Keratinocyte (primary cell): ENCODE measurements at regions not wholly inside any gene's neighbourhood (a gene's known extent, or its start where the extent isn't known, plus 50 kb on each side); places are given as distances from the start of the nearest gene placed in this dataset.

ENCODE experiments used
- DNase-seq: peaks from one replicate; pipeline ENCODE4 v3.0.0-alpha.2; 2011; ENCODE audit warnings: low read depth, missing footprints, low spot score
- FAIRE-seq: peaks from 2 replicates; lab custom pipeline; 2011; peaks lifted over from hg19 to GRCh38; lab: Jason Lieb, UNC
- H2AFZ ChIP-seq: 2 replicates; pipeline ENCODE4 v1.6.0; 2012; ENCODE audit warnings: low read length, control low read depth, inconsistent platforms; ENCODE audit not compliant: control insufficient read depth
- H3K27ac ChIP-seq: 2 replicates; pipeline ENCODE4 v1.5.1; 2011; ENCODE audit warnings: low read length; ENCODE audit not compliant: control insufficient read depth, insufficient read depth
- H3K27me3 ChIP-seq: 3 replicates; pipeline ENCODE4 v1.6.0; 2011; ENCODE audit warnings: low read length; ENCODE audit not compliant: control insufficient read depth, insufficient read depth; ENCODE audit errors: extremely low read depth
- H3K36me3 ChIP-seq, 2 experiments: 2 replicates in 1 of 2; 3 replicates in 1 of 2; pipeline ENCODE4 v1.5.1; 2011; ENCODE audit warnings: low read length in 2 of 2, mild to moderate bottlenecking in 1 of 2; ENCODE audit not compliant: control insufficient read depth in 2 of 2, insufficient read depth in 2 of 2; ENCODE audit errors: extremely low read depth in 1 of 2
- H3K4me1 ChIP-seq: 3 replicates; pipeline ENCODE4 v1.5.1; 2011; ENCODE audit warnings: low read length; ENCODE audit not compliant: control insufficient read depth, insufficient read depth; ENCODE audit errors: extremely low read depth
- H3K4me2 ChIP-seq: 3 replicates; pipeline ENCODE4 v1.6.0; 2011; ENCODE audit warnings: low read depth, low read length; ENCODE audit not compliant: control insufficient read depth, insufficient read depth; ENCODE audit errors: extremely low read depth
- H3K4me3 ChIP-seq, 3 experiments: fragments of 200-600 bp in 1 of 3; sonication (generic) in 1 of 3; 2 replicates in 2 of 3; 3 replicates in 1 of 3; pipeline ENCODE4 v1.5.1; 2011 to 2016; ENCODE audit warnings: low read length in 3 of 3, mild to moderate bottlenecking in 3 of 3, control low read depth in 2 of 3, inconsistent platforms in 1 of 3, low read depth in 1 of 3, mixed read lengths in 1 of 3, mixed run types in 1 of 3, moderate library complexity in 1 of 3; ENCODE audit not compliant: control insufficient read depth in 2 of 3, insufficient read depth in 2 of 3; ENCODE audit errors: extremely low read depth in 1 of 3
- H3K79me2 ChIP-seq: 2 replicates; pipeline ENCODE4 v1.6.0; 2012; ENCODE audit warnings: low read length; ENCODE audit not compliant: control insufficient read depth, insufficient read depth
- H3K9ac ChIP-seq: 3 replicates; pipeline ENCODE4 v1.6.0; 2011; ENCODE audit warnings: low read length; ENCODE audit not compliant: control insufficient read depth, insufficient read depth; ENCODE audit errors: extremely low read depth
- H3K9me1 ChIP-seq: 3 replicates; pipeline ENCODE4 v1.6.0; 2011; ENCODE audit warnings: low read length; ENCODE audit not compliant: control insufficient read depth, insufficient read depth; ENCODE audit errors: extremely low read depth
- H3K9me3 ChIP-seq: 2 replicates; pipeline ENCODE4 v1.5.1; 2012; ENCODE audit warnings: low read depth, low read length; ENCODE audit not compliant: control insufficient read depth
- H4K20me1 ChIP-seq: 3 replicates; pipeline ENCODE4 v1.6.0; 2011; ENCODE audit warnings: low read length; ENCODE audit not compliant: control insufficient read depth, insufficient read depth; ENCODE audit errors: extremely low read depth
- CTCF ChIP-seq, 3 experiments: IDR thresholded peaks in 1 of 3; conservative IDR thresholded peaks in 1 of 3; optimal IDR thresholded peaks in 1 of 3; 2 replicates in 2 of 3; 3 replicates in 1 of 3; pipeline versions ENCODE3 to v1.5.1; 2011; ENCODE audit warnings: low read length in 3 of 3, mild to moderate bottlenecking in 3 of 3, moderate library complexity in 2 of 3, control low read depth in 1 of 3, inconsistent platforms in 1 of 3; ENCODE audit not compliant: insufficient read depth in 2 of 3; ENCODE audit errors: extremely low read depth in 1 of 3
- EZH2 ChIP-seq: IDR thresholded peaks from one replicate; pipeline ENCODE4 v1.6.1; 2012; ENCODE audit warnings: inconsistent platforms, mild to moderate bottlenecking, low read length, moderate library complexity
- dilution Hi-C: fragments of 300-500 bp; cut with MboI; formaldehyde crosslinking; loops from one replicate; pipeline ENCODE4 v1.7.0; 2020; ENCODE audit warnings: low sequenced_read_pairs; ENCODE audit not compliant: extremely low pct_ligation_motif_present

- Histone ChIP-seq H3K4me1 (peaks cover 8% of the 10 kb centered on the region), H3K9me3 (no peaks in the 10 kb centered on the region), H3K9ac (no peak overlapping the region), H3K9me1 (no peaks in the 10 kb centered on the region), H3K4me3 (no peak overlapping the region), H3K4me2 (no peak overlapping the region), H3K27ac (no peak overlapping the region), H3K36me3 (no peaks in the 10 kb centered on the region), H4K20me1 (no peaks in the 10 kb centered on the region), H3K27me3 (no peaks in the 10 kb centered on the region), H2AFZ (no peak overlapping the region), H3K79me2 (no peaks in the 10 kb centered on the region)
- TF ChIP-seq EZH2 (no peak), CTCF (optimal IDR thresholded peaks at IDR 0.05 in 1 of 3, IDR thresholded peaks at IDR 0.05 in 1 of 3, conservative IDR thresholded peaks at IDR 0.05 in 1 of 3; ENCODE audit: extremely low read depth in 1 of 3, insufficient read depth in 2 of 3, low read length in 3 of 3) (no peak)
- DNase-seq (no peak), FAIRE-seq (no peak)
- dilution Hi-C loops, result no loop called here
Observed at GRCh38 chr9:12882430-12882829, 107.6 kb downstream of the LURAP1L start.

DNA sequence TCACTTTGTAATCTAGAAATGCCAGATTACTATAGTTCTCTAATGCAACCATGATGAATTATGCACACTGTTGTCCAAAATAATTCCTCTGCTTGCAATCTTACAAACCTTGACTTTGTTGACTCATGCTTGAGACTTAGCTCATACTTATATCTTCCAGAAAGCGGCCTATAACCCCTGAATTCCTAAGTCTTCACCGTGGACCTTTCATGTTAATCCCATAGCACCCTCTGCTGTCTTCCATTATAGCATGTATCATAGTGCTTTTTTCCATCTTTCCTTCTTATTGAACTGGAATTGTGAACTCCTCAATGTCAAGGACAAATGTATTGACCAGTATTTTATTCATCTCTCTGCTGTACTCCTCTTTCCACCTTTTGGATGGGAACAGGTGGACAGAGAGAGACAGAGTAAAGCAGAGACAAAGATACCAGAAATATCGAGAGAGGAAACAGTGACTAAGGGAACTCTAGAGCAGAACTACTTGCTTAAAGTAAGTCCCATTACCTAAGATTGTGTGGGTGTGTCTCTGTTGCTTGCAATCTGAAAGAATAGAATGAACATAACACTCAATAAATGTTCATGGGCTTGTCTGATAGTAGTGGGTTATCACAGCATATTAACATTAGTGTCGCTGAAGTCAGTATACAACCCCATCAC lies 110.0 kb downstream of the LURAP1L start:
- Histone ChIP-seq H3K9me1 (no peaks in the 10 kb centered on the region), H3K36me3 (no peaks in the 10 kb centered on the region), H3K4me3 (no peak overlapping the region), H3K27ac (no peak overlapping the region), H4K20me1 (no peaks in the 10 kb centered on the region), H3K9me3 (no peaks in the 10 kb centered on the region), H3K9ac (no peak overlapping the region), H2AFZ (no peak overlapping the region), H3K79me2 (no peaks in the 10 kb centered on the region), H3K27me3 (no peaks in the 10 kb centered on the region), H3K4me1 (peaks cover 8% of the 10 kb centered on the region), H3K4me2 (no peak overlapping the region)
- FAIRE-seq (peak; percentile 89), DNase-seq (peak; percentile 17)
- dilution Hi-C loops, result no loop called here
- TF ChIP-seq EZH2, result no peak
- peak; percentile 39 to 60 (median 46) for TF ChIP-seq CTCF (optimal IDR thresholded peaks at IDR 0.05 in 1 of 3, IDR thresholded peaks at IDR 0.05 in 1 of 3, conservative IDR thresholded peaks at IDR 0.05 in 1 of 3; ENCODE audit: extremely low read depth in 1 of 3, insufficient read depth in 2 of 3, low read length in 3 of 3)
